ENCODE measurements at regions not wholly inside any gene's neighbourhood (a gene's known extent, or its start where the extent isn't known, plus 50 kb on each side); places are given as distances from the start of the nearest gene placed in this dataset.

- Histone ChIP-seq H3K27me3 (ENCODE audit: insufficient read depth, low read length) (no peaks in the 10 kb centered on the region), H3K4me1 (ENCODE audit: control insufficient read depth in 1 of 2, insufficient read depth in 2 of 2, low read length in 2 of 2) (no peaks in the 10 kb centered on the region; a peak in 1 of 4 replicates), H4K20me1 (ENCODE audit: insufficient read depth) (no peaks in the 10 kb centered on the region), H3K79me2 (ENCODE audit: insufficient read depth, low read length) (no peaks in the 10 kb centered on the region), H3K36me3 (ENCODE audit: control insufficient read depth in 1 of 2, insufficient read depth in 2 of 2, low read length in 2 of 2) (no peaks in the 10 kb centered on the region), H3K9me3 (ENCODE audit: control insufficient read depth in 1 of 2, insufficient read depth in 1 of 2, low read depth in 1 of 2, low read length in 2 of 2) (no peaks in the 10 kb centered on the region), H3K4me3 (replicated peaks in 1 of 2; ENCODE audit: low read depth in 1 of 2, low read length in 2 of 2) (no peak overlapping the region), H2AFZ (ENCODE audit: low read depth, low read length, poor library complexity, severe bottlenecking) (no peak overlapping the region), H3K27ac (ENCODE audit: low read depth, low read length) (no peak overlapping the region), H3K4me2 (ENCODE audit: low read length) (no peak overlapping the region), H3K9ac (ENCODE audit: low read length) (no peak overlapping the region), H3K9me2 (ENCODE audit: insufficient read depth) (no peaks in the 10 kb centered on the region)
- ChIA-PET RAD21 (ENCODE audit: low non-redundant PET in 1 of 2, low total read pairs in 2 of 2, uncharacterized antibody in 2 of 2, unreplicated experiment in 2 of 2) (no interaction called here), POLR2A (no interaction called here), CTCF (no interaction called here)
- intact Hi-C loops (cut with micrococcal nuclease) = no loop called here
- ATAC-seq = no peak
- TF ChIP-seq EZH2phosphoT487 (IDR thresholded peaks at IDR 0.05; ENCODE audit: borderline replicate concordance) = no peak
- no peak for TF ChIP-seq ZNF274 (IDR thresholded peaks at IDR 0.05; ENCODE audit: low read depth, low read length)
- TF ChIP-seq ZFX (IDR thresholded peaks at IDR 0.05) = no peak
- TF ChIP-seq, protein P1, sequence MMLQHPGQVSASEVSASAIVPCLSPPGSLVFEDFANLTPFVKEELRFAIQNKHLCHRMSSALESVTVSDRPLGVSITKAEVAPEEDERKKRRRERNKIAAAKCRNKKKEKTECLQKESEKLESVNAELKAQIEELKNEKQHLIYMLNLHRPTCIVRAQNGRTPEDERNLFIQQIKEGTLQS (IDR thresholded peaks at IDR 0.05) = no peak
- TF ChIP-seq CTCF (IDR thresholded peaks at IDR 0.05 in 2 of 3, conservative IDR thresholded peaks at IDR 0.05 in 1 of 3; ENCODE audit: borderline replicate concordance in 1 of 3, insufficient read depth in 1 of 3, low read depth in 2 of 3, low read length in 2 of 3) = no peak
- no peak for TF ChIP-seq CEBPB (IDR thresholded peaks at IDR 0.05; ENCODE audit: low read depth)
- TF ChIP-seq, protein P2, sequence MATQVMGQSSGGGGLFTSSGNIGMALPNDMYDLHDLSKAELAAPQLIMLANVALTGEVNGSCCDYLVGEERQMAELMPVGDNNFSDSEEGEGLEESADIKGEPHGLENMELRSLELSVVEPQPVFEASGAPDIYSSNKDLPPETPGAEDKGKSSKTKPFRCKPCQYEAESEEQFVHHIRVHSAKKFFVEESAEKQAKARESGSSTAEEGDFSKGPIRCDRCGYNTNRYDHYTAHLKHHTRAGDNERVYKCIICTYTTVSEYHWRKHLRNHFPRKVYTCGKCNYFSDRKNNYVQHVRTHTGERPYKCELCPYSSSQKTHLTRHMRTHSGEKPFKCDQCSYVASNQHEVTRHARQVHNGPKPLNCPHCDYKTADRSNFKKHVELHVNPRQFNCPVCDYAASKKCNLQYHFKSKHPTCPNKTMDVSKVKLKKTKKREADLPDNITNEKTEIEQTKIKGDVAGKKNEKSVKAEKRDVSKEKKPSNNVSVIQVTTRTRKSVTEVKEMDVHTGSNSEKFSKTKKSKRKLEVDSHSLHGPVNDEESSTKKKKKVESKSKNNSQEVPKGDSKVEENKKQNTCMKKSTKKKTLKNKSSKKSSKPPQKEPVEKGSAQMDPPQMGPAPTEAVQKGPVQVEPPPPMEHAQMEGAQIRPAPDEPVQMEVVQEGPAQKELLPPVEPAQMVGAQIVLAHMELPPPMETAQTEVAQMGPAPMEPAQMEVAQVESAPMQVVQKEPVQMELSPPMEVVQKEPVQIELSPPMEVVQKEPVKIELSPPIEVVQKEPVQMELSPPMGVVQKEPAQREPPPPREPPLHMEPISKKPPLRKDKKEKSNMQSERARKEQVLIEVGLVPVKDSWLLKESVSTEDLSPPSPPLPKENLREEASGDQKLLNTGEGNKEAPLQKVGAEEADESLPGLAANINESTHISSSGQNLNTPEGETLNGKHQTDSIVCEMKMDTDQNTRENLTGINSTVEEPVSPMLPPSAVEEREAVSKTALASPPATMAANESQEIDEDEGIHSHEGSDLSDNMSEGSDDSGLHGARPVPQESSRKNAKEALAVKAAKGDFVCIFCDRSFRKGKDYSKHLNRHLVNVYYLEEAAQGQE (IDR thresholded peaks at IDR 0.05; ENCODE audit: low read depth) = no peak
- no peak for TF ChIP-seq EGR1 (IDR thresholded peaks at IDR 0.05; ENCODE audit: low read depth)
- TF ChIP-seq TCF7L2 (IDR thresholded peaks at IDR 0.05; ENCODE audit: borderline replicate concordance, extremely low read depth, insufficient read depth, insufficient read length) = no peak
- no peak for TF ChIP-seq MAX (IDR thresholded peaks at IDR 0.05)
- no peak for TF ChIP-seq ZBTB33 (IDR thresholded peaks at IDR 0.05; ENCODE audit: extremely low read depth, insufficient replicate concordance, low read length)
- TF ChIP-seq CBX3 (IDR thresholded peaks at IDR 0.05; ENCODE audit: low read depth) = no peak
- no peak for TF ChIP-seq FOSL1 (IDR thresholded peaks at IDR 0.05; ENCODE audit: low read depth)
- TF ChIP-seq EZH2 (IDR thresholded peaks at IDR 0.05) = no peak
- no peak for TF ChIP-seq POLR2AphosphoS5 (IDR thresholded peaks at IDR 0.05; ENCODE audit: low read depth, low read length)
- TF ChIP-seq SP1 (IDR thresholded peaks at IDR 0.05; ENCODE audit: low read depth) = no peak
- no TSS peak for BruUV-seq (replicated peaks)
- no peak for DNase-seq (ENCODE audit: low read depth, low spot score)
Measured at GRCh38 chr13:73809561-73809960, 324.6 kb downstream of the KLF12 start.

All from HCT116 (cell line).